ENCODE measurements at regions not wholly inside any gene's neighbourhood (a gene's known extent, or its start where the extent isn't known, plus 50 kb on each side); places are given as distances from the start of the nearest gene placed in this dataset.
"Not testable (repeated sequence)": the region's sequence is repeated elsewhere in the genome, so short reads cannot be mapped to it uniquely, and the experiment has no call there.

- Mint-ChIP-seq H3K4me1 (no peaks in the 10 kb centered on the region), H3K27me3 (ENCODE audit: low read depth) (no peaks in the 10 kb centered on the region), H3K9me3 (no peaks in the 10 kb centered on the region), H3K4me3 (no peak overlapping the region), H3K36me3 (ENCODE audit: low read depth) (no peaks in the 10 kb centered on the region), H3K27ac (ENCODE audit: unreplicated experiment) (no peak overlapping the region)
- no peak for TF ChIP-seq CTCF (conservative IDR thresholded peaks at IDR 0.05)
- no peak for DNase-seq (ENCODE audit: low read depth, low spot score)
These were observed 154.1 kb upstream of the ZNF804A start for GRCh38 chr2:184444217-184444616.

- Mint-ChIP-seq H3K9me3 (no peaks in the 10 kb centered on the region), H3K27me3 (ENCODE audit: low read depth) (no peaks in the 10 kb centered on the region), H3K4me3 (no peak overlapping the region), H3K36me3 (ENCODE audit: low read depth) (no peaks in the 10 kb centered on the region), H3K4me1 (no peaks in the 10 kb centered on the region), H3K27ac (ENCODE audit: unreplicated experiment) (no peak overlapping the region)
- no peak for TF ChIP-seq CTCF (conservative IDR thresholded peaks at IDR 0.05)
- no peak for DNase-seq (ENCODE audit: low read depth, low spot score)
These were observed 153.6 kb upstream of the ZNF804A start for GRCh38 chr2:184444623-184445223.

- no peak for DNase-seq (ENCODE audit: low read depth, low spot score)
- Mint-ChIP-seq H3K4me1 (no peaks in the 10 kb centered on the region), H3K27me3 (ENCODE audit: low read depth) (no peaks in the 10 kb centered on the region), H3K27ac (ENCODE audit: unreplicated experiment) (no peak overlapping the region), H3K4me3 (no peak overlapping the region), H3K9me3 (no peaks in the 10 kb centered on the region), H3K36me3 (ENCODE audit: low read depth) (no peaks in the 10 kb centered on the region)
- TF ChIP-seq CTCF (conservative IDR thresholded peaks at IDR 0.05) = no peak
These were observed 148.6 kb upstream of the ZNF804A start for GRCh38 chr2:184449760-184450159.

GRCh38 chr2:184452907-184453306 lies 145.4 kb upstream of the ZNF804A start:
- Mint-ChIP-seq H3K27me3 (ENCODE audit: low read depth) (no peaks in the 10 kb centered on the region), H3K27ac (ENCODE audit: unreplicated experiment) (no peak overlapping the region), H3K4me1 (peaks cover 4% of the 10 kb centered on the region), H3K9me3 (no peaks in the 10 kb centered on the region), H3K36me3 (ENCODE audit: low read depth) (no peaks in the 10 kb centered on the region), H3K4me3 (no peak overlapping the region)
- no peak for DNase-seq (ENCODE audit: low read depth, low spot score)
- no peak for TF ChIP-seq CTCF (conservative IDR thresholded peaks at IDR 0.05)

GRCh38 chr2:184455624-184456023 lies 142.7 kb upstream of the ZNF804A start:
- H3K4me1 Mint-ChIP-seq = peaks cover 4% of the 10 kb centered on the region
- DNase-seq (ENCODE audit: low read depth, low spot score) = no peak
- no peaks in the 10 kb centered on the region for H3K9me3 Mint-ChIP-seq
- H3K4me3 Mint-ChIP-seq = no peak overlapping the region
- H3K27me3 Mint-ChIP-seq (ENCODE audit: low read depth) = no peaks in the 10 kb centered on the region
- TF ChIP-seq CTCF (conservative IDR thresholded peaks at IDR 0.05) = no peak
- no peak overlapping the region for H3K27ac Mint-ChIP-seq (ENCODE audit: unreplicated experiment)
- H3K36me3 Mint-ChIP-seq (ENCODE audit: low read depth) = no peaks in the 10 kb centered on the region

- H3K27ac Mint-ChIP-seq (ENCODE audit: unreplicated experiment); H3K36me3 Mint-ChIP-seq (ENCODE audit: low read depth); DNase-seq (ENCODE audit: low read depth, low spot score); H3K9me3 Mint-ChIP-seq; H3K4me1 Mint-ChIP-seq; H3K27me3 Mint-ChIP-seq (ENCODE audit: low read depth); H3K4me3 Mint-ChIP-seq: not testable (repeated sequence)
These were observed 141.6 kb upstream of the ZNF804A start for GRCh38 chr2:184456693-184457092.

Measured in neural crest cell (in vitro differentiated cells).